ENCODE measurements at regions not wholly inside any gene's neighbourhood (a gene's known extent, or its start where the extent isn't known, plus 50 kb on each side); places are given as distances from the start of the nearest gene placed in this dataset.

DNA sequence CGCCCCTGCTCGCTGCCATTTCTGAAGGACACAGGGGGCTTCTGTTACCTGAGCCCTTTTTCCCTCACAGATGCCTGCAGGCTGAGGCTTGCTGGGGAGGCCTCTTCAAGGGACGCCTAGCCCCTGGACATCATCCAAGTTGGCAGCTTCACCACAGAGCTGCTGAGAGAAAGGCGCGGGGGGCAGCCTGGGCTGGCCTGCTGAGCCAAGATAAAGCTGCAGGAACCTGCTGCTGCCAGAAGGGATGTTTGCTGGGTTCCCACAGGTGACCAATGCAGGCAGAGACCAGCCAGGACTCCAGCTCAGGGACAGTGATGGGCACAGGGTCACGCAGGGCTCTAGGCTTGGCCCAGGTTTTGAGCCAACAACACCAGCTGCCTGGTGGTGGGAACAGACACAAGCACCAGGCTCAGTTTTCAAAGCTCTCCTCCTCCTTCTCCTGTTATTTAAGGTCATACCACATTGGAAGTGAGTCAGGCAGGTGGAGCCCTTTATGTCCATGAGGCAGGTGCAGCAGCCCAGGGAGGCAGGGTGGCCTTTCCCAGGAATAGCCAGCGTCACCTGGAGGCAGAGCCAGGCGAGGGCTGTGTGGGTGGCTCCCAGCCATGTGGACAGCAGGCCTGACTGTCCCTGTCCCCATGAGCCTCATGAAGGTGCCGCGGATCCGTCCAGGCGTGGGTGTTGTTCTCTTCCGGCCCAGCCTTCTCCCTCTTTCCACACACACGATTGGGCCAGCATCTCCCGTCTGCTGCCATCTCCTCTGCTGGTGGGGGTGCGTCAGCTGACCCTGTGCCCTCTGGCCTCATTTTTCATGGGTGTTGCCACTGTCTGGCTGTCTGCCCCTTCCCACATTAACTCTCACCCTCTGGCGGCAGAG is 515.5 kb upstream of the MYT1L start:
- DNase-seq = no peak

DNA sequence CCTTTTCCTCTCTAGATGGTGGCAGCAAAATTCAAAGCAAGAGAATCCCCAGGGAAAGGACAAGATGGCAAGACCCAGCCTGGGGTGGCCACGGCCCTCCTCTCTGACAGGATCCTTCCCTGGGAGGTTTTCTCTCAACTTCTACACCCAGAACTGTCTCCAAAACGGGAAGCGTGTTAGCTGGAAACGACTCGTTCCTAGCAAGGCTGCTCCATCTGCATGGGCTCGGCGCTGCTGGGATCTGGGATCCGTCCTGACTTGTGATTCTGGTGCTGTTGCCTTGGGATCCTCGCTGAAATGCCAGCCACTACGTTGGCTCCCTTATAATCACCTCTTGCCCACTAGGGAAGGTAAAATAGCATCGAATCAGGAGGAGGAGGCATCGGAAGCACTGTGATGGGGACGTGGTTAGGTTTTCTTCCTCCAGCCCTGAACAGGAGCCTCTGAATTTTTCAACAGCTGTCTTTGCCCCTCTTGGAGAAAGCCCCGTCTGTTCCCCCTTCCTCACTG is 514.8 kb upstream of the MYT1L start:
- no peak for DNase-seq

DNA sequence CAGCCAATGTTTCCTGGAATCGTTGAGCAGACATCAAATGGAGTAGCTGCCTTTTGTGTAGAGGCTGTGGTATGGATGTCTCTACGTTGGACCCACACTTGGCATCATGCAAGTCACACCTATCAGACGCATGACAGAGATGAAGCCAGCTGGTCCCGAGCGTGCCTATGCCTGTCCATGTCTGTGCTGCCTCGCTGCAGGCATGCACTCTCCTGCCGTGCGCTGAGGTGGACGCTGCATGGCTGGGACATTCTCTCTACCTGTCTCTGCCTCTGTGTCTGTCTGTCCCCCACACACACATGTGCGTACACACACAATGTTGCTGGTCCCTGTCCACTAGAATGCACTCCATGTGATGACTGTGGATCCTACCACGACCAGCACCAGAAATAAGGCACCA is 514.2 kb upstream of the MYT1L start:
- no peak for DNase-seq

DNA sequence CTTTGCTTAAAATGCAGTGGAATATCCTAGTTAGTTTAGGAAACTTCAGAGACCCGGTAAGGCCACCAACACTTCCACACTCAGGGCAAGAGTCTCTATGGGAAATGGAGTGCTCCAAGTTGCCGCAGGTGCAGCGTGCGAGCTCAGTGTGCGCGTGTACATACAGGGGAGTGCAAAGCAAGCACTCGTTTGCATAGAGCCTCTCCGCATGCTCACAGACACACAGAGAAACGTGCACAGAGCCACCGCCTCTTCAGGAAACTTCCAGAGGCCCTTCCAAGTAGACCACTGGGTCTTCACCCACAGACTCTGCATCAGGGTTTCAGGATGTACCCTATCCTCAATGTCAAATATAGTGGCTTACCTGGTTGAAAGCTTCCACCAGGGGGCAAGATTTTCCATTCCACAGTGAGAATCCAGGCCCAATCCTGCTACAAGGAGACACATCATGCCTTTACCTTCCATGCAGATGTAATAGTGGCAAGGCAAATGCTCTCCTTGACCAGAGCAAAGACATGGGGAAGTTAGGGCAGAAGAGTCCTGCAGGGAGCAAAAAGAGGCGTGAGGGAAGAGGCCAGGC is 513.0 kb upstream of the MYT1L start:
- DNase-seq = no peak

DNA sequence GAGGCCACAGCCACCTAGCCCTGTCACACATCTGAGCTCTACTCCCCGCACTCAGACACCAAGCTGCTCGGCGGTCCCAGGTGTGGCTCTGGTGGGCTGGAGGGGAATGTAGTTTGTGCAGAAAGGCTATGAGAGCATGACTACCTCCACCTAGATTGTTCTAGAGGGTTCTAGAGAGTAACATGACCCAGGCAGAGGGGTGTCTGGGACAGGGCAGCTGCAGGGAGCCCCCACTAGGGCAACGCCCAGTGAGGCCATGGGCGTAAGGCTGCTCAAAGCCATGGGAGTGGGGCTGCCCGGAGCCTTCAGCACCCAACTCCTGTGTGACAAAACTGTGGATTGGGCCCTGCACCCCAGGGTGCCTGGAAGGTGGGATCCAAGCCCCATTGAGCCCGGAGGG is 511.4 kb upstream of the MYT1L start:
- no peak for DNase-seq

DNA sequence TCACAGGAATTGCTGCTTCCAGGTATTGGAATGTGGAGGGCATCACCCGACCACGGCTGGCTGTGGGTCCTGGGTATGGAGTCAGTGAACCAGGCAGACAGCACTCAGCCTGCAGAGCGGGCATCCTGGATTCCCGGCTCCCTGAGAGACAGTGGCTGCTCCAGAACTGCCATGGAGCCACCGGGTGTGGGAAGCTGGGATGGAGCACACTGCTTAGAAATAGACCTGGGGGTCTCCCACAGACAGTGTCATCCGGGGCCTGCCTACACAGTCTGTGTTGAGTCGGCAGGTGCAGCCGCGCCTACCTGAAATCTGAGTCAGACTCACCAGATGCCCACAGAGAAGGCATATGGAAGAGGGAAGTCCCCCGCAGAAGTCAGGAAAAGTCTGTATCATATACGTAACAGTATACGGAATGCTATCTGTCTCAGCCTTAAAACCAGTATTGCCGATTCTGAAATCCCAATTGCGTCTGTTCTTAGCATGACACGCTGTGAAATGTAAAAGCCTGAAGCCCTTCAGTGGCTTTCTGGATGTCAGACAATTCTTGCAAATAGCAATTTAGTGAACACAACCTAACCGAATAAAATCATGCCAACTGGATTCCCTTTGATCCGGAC is 509.7 kb upstream of the MYT1L start:
- DNase-seq = no peak

DNA sequence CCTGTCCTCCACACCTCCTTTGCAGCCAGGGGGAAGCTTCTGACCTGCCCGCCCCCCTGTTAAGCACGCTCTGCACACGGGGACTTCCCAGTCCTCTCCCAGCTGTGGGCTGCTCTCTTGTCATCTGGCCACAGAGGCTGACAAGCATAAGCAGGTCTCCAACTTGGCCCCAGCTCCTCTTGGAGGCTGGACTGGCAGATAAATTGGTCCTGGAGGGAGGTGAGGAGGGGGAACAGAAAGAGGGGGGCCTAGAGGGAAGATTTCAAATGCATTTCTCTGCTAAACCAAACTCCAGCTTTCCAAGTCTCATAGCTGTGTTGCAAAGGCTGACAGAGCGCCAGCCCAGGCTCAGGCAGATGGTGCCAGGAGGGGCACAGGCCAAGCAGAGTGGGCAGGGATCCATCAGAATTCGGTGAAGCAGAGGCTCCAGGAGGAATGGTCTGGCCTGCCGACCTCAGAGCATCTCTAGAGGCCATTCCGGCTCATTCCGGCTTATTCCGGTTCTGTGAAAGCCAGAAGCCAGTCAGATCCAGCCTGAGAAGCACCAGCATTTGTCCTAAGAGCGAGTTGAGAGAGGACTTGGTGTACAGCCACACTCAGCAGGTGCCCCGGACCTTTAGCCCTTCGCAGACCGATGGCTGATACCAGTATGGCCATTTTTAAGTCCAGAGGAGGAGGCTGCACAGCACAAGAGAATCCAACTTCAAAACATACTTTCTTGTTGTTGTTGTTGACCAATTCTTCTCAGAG is 508.9 kb upstream of the MYT1L start:
- no peak for DNase-seq

DNA sequence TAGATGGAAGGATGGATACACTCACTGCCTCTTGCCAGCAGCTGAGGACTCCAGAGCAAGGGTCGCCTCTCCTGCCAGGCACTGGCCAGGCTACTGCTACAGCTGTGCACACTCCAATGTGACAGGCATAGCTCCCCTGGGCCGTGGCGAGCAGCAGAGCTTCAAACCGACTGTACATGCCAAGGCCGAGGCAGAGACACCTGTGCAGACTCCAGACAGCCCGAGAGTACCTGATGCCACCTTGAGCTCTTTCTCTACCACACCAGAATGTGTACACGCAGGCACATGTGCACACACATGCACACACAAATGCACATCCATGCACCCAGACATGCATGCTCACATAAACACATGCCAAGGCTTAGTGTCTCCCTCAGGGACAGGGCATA is 508.3 kb upstream of the MYT1L start:
- no peak for DNase-seq

DNA sequence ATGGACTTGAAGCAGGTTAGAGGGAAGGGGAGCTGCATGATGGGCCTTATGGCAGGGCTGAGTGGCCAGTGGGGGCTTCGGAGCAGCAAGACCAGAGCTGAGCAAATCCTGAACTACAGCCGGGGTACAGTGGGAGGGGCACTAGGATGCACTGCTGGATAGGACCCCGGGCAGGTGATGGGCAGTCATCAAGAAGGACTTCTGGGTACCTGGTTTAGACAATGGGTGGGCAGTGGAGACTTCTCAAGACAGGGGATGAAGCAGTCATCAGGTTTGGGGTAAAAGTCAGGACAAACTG is 507.4 kb upstream of the MYT1L start:
- no peak for DNase-seq

DNA sequence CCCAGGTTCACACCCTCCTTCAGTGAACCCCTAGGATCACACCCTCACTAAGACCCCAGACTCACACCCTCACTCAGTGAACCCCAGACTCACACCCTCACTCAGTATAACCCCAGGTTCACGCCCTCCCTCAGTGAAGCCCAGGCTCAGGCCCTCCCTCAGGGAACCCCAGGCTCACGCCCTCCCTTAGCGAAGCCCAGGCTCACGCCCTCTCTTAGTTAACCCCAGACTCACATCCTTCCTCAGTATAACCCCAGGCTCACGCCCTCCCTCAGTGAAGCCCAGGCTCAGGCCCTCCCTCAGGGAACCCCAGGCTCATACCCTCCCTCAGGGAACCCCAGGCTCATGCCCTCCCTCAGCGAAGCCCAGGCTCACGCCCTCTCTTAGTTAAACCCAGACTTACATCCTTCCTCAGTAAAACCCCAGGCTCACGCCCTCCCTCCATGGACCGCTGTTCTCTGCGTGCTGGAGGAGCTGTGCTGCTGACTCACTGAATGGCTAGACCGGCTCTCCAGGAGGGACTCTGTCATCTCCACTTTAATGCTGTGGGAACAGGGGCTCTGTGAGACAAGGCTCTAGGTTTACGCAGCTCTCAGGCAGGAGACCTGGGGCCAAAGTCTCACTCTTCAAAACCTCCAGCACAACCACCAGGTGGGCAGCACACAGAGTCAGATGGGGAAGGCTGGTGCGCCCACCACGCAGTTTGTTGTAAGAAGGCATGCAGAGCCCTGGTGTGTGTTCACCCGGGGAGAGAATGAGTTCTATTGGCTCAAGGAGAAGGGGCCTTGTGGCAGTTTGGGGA is 506.9 kb upstream of the MYT1L start:
- no peak for DNase-seq

DNA sequence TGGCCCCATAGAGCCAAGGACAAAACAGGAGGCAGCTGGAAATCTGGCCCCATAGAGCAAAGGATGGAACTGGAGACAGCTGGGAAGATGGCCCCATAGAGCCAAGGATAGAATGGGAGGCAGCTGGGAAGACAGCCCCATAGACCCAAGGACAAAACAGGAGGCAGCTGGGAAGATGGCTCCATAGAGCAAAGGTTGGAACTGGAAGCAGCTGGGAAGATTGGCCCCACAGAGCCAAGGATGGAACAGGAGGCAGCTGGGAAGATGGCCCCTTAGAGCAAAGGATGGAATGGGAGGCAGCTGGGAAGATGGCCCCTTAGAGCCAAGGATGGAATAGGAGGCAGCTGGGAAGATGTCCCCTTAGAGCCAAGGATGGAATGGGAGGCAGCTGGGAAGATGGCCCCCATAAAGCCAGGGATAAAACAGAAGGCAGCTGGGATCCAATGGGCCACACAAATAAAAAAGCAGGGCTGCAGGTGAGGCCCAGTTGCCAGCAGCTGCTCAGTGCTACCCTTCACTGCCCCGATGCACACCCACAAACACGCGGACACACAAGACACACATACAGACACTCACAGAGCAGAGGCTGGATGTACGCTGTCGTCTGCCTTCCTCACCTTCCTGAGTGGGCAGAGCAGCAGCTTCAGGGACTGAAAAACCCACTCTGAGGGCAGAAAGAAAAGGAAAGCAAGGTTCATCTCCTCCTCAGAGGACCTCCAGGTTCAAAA is 505.4 kb upstream of the MYT1L start:
- no peak for DNase-seq

DNA sequence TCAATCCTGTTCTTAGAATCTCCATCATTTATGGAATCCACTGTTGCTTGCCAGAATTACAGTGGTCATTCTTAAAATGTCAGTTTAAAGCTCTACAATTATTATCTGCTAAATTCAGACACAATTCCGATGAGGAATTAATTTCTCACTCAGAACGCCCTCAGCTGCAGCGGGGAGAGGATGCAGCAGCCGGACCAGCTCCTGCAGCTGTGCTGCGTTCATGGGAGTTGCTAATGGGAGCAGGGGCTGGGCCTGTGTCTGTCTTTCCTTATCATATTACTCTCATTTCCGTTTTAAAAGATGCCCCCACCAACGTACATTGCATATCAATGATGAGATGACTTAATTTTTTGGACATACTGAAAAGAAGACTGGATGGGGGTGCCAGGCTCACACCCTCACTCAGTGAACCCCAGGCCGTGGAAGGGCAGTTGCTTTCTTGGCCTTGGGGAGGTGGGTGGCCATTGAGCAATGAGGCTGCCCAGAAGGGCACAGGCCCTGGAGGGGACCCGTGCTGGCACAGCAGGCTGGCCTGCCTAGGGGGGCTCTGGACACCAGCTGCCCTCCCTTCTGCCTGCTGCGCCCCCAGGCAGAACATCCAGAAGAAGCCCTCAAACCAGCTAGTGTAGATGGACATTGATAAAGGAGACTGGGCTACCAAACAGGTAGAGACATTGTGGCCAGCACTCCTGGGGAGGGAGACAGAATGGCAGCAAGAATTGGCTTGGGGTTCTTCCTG is 503.6 kb upstream of the MYT1L start:
- DNase-seq = no peak

DNA sequence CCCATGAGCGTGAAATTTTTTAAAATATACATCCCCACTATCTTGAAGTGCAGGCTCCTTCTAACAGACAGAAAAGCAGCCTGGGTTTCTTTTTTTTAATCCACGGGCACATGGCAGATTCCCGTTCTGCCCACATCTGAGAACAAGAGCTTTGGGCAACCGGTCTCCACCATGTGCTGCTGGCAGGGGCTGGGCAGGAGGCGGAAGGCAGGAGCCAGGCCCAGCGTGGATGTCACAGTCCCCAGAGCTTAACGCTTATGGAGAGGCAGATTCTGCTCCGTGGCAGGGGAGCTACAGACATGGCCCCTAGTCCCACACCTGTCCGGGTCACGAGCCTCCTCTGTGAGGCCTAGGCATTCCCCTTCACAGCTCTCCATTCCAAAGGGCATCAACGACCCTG is 503.0 kb upstream of the MYT1L start:
- DNase-seq = no peak

DNA sequence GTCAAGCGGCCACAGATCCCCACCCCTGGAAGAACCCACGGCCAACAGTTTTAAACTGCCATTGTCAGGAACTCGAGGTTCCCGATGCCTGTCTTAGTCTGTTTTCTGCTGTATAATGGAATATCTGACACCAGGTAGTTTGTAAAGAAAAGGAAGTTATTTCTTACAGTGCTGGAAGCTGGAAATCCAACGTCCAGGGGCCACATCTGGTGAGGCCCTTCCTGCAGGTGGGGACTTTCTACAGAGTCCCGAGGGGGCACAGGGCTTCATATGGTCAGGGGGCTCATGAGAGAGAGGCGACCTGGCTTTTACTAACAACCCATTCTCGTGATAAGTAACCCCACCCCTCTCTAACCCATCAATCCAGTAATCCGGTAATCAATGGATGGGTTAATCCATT is 501.6 kb upstream of the MYT1L start:
- DNase-seq = no peak

DNA sequence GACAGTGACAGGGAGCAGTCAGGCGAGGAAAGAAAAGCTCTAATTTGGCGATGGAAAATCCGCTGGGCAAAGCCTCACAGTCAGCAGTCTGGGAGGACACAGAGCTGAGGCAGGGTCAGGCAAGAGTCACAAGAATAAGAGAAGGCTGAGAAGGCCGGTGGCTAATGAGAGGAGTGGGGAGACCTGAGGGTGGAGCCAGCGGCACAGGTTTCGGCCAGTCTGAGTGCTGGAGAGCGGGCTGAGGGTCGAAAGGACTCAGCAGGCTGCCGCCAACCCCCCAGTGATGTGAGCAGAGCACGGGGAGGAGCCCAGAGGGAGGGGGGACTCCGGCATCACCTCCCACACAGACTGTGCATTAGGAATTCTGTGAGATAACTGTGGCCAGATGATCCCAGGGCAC is 500.6 kb upstream of the MYT1L start:
- DNase-seq = no peak

DNA sequence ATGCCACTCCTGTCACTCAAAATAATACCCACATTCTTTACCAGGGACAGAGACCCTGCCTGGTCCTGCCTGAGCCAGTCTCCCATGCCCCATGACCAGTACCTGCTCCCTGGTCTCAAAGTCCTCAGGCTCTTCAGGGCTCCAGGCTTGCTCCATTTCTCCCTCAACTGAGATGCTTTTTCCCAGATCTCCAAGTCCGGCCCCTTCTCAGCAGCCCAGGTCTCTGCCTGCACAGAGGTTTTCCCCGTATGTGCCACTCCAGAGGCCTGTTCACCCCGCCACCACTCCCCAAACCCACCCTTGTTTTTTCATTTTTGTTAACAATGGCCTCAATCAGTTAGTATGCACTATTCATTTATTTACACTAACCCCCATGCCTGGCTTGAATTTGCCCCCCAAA is 499.5 kb upstream of the MYT1L start:
- no peak for DNase-seq

DNA sequence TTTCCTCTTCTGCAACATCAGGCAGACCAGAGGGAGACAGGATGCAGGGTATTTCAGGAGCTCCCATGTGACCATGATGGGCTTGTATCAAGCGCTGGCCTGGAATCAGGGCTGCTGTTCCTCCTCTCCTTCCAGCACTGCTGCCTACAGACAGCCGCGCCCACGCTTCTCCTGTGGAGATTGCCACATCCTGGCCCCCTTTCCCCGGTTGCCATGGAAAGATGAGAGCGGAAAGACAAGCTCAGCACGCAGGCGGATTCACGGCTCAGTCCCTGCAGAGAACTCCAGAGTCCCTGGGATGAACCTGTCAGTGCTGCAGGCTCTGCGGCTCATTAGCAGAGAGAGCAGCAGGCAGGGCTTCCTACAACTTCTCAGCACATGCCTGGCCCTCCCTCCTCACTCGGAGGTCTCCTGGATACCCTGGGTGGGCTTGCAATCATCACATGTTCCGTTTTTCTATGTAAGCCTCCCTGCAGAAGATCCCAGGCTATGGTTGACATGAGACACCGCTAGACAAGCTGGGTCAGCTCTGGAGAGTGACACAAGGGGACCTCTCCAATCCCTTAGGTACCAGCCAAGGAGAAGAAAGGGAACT is 497.8 kb upstream of the MYT1L start:
- no peak for DNase-seq

DNA sequence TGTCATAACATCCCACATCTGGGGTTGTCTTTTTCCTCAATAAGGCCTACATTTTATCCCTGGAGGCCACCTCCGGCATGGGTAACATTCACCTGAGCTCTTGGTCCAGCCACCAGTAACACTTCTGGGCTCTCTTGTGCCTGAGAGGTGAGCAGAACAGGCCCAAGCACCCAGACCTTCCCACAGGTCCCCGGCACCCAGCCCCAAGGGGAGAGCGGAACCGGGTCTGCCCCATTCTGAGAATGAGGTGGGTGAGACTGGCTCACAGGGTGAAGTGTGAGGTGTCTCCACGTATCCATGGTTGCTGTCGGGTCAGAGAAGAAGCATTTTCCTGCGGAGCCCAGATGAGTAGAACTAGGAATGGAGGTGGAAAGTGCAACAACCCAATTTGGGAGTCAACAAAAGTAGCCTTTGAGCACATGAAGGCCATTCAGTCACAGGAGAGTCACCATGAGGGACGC is 496.7 kb upstream of the MYT1L start:
- DNase-seq = no peak

DNA sequence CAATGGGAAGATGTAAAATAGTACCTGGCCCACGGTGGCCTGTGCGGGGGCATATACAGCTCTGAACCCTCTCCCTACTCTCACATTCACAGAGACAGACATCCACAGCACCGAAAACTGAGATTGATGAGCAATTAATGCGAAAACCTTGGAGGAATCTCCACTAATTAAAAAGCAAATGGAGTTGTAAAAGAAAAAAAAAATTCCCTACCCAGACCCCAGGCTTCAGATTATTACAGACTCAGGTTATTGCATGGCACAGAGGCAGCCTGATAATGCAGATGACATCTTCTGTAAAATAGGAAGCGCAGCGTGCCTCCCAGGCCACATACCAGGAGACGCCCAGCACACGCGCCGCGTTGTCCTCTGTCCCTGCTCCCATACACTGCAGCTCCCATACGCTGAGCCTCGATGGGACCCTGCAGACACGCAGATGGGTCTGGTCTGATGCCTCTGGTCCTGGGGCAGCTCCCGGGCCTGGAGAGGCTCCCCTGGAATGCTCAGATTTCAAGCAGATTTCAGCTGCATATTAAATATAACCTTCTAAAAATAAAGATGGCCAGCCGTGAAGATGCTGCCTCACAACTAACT is 496.1 kb upstream of the MYT1L start:
- DNase-seq = no peak

DNA sequence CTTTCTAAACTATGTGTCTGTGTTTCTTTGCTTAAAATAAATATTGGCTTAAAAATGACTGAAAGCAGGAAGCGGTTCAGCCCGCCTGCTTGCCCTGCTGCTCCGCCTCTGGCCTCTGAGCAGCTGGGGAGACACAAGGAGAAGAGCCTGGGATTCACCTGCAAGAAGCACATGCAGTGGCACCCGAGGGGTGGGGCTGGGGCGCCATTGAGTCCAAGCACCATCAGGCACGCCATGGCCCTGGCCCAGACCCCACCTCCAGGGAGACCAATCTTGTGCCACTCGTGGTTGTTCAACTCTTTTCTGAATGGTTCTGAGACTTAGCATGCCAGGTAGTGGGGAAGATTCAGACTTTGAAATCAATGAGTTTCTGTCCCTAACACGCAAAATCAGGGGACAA is 495.5 kb upstream of the MYT1L start:
- DNase-seq = no peak
